B cell (primary cell): ENCODE measurements at regions not wholly inside any gene's neighbourhood (a gene's known extent, or its start where the extent isn't known, plus 50 kb on each side); places are given as distances from the start of the nearest gene placed in this dataset.

Experiments used
- CTCF ChIP-seq: fragments of 200-600 bp; IDR thresholded peaks from one replicate; pipeline ENCODE4 v1.8.0; 2022; ENCODE audit warnings: antibody characterized with exemption, mild to moderate bottlenecking
- EZH2 ChIP-seq: IDR thresholded peaks from 2 replicates; pipeline ENCODE4 v1.6.1; 2012; ENCODE audit warnings: borderline replicate concordance, low read depth, mild to moderate bottlenecking, moderate library complexity, low read length; ENCODE audit not compliant: insufficient read depth, poor library complexity, severe bottlenecking

- TF ChIP-seq CTCF (no peak), EZH2 (no peak)
Measured at GRCh38 chr1:87820668-87821334, 492.1 kb downstream of the LMO4 start.
